Fibroblast of lung (primary cell): ENCODE measurements at regions not wholly inside any gene's neighbourhood (a gene's known extent, or its start where the extent isn't known, plus 50 kb on each side); places are given as distances from the start of the nearest gene placed in this dataset.

Source experiments
- EZH2 ChIP-seq: IDR thresholded peaks from 2 replicates; pipeline ENCODE4 v1.5.1; 2012; ENCODE audit warnings: low read length, control low read depth, mild to moderate bottlenecking; ENCODE audit errors: missing control alignments
- TF ChIP-seq, protein P1 (sequence below), 2 donors: IDR thresholded peaks in 1 of 2; conservative IDR thresholded peaks in 1 of 2; 1 replicate in 1 of 2; 2 replicates in 1 of 2; pipeline ENCODE4 v1.5.1; 2011 to 2012; ENCODE audit warnings: low read length in 2 of 2, control low read depth in 1 of 2, inconsistent platforms in 1 of 2, low read depth in 1 of 2, mild to moderate bottlenecking in 1 of 2

DNA sequence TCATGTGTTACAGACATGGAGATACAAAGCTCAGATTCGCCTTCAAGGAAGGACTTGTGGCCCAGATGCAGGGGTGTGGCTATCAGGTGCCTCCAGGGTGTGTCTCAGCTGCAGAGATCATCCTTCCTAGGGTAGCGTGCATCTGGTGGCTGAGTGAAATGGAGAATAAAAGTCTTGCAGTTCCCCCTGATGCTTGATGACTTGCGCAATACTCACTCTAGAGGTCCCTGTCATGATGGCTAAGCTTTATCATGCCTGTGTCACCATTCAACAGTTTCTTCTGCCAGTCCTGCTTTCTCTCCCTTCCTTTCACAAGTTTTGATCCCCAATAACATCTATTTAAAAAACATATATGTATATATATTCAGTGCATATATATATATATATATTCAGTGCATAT is 228.1 kb downstream of the PAX1 start:
- TF ChIP-seq, protein P1, sequence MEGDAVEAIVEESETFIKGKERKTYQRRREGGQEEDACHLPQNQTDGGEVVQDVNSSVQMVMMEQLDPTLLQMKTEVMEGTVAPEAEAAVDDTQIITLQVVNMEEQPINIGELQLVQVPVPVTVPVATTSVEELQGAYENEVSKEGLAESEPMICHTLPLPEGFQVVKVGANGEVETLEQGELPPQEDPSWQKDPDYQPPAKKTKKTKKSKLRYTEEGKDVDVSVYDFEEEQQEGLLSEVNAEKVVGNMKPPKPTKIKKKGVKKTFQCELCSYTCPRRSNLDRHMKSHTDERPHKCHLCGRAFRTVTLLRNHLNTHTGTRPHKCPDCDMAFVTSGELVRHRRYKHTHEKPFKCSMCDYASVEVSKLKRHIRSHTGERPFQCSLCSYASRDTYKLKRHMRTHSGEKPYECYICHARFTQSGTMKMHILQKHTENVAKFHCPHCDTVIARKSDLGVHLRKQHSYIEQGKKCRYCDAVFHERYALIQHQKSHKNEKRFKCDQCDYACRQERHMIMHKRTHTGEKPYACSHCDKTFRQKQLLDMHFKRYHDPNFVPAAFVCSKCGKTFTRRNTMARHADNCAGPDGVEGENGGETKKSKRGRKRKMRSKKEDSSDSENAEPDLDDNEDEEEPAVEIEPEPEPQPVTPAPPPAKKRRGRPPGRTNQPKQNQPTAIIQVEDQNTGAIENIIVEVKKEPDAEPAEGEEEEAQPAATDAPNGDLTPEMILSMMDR (conservative IDR thresholded peaks at IDR 0.05 in 1 of 2, IDR thresholded peaks at IDR 0.05 in 1 of 2; ENCODE audit: low read depth in 1 of 2, low read length in 2 of 2): no peak
- TF ChIP-seq EZH2: no peak
